WTC11 (cell line): ENCODE measurements at regions not wholly inside any gene's neighbourhood (a gene's known extent, or its start where the extent isn't known, plus 50 kb on each side); places are given as distances from the start of the nearest gene placed in this dataset.

Source experiments
- ATF3 ChIP-seq: sonication (generic); formaldehyde crosslinking; conservative IDR thresholded peaks from 2 replicates; pipeline ENCODE4 v1.8.1; 2022; ENCODE audit warnings: mild to moderate bottlenecking, missing genetic modification reagents
- ATF6 ChIP-seq: sonication (generic); formaldehyde crosslinking; IDR thresholded peaks from 2 replicates; pipeline ENCODE4 v1.8.1; 2023; ENCODE audit warnings: mild to moderate bottlenecking, missing genetic modification reagents
- CTCF ChIP-seq: fragments of 200-600 bp; IDR thresholded peaks from 2 replicates; pipeline ENCODE4 v1.8.0; 2022; ENCODE audit warnings: antibody characterized with exemption
- FOXP1 ChIP-seq: sonication (generic); formaldehyde crosslinking; IDR thresholded peaks from 2 replicates; pipeline ENCODE4 v1.8.0; 2022; ENCODE audit warnings: missing genetic modification reagents, mild to moderate bottlenecking, moderate library complexity, borderline replicate concordance
- JUN ChIP-seq: sonication (generic); formaldehyde crosslinking; IDR thresholded peaks from 2 replicates; pipeline ENCODE4 v1.8.0; 2023; ENCODE audit warnings: mild to moderate bottlenecking, missing genetic modification reagents
- NR2C2 ChIP-seq: sonication (generic); formaldehyde crosslinking; IDR thresholded peaks from 2 replicates; pipeline ENCODE4 v1.8.0; 2022; ENCODE audit warnings: mild to moderate bottlenecking, missing genetic modification reagents
- ZNF138 ChIP-seq: sonication (generic); formaldehyde crosslinking; conservative IDR thresholded peaks from 2 replicates; pipeline ENCODE4 v1.8.1; 2022; ENCODE audit warnings: mild to moderate bottlenecking, moderate library complexity, missing genetic modification reagents
- TF ChIP-seq, protein P1 (sequence below): sonication (generic); formaldehyde crosslinking; IDR thresholded peaks from 2 replicates; pipeline ENCODE4 v1.8.0; 2023; ENCODE audit warnings: missing genetic modification reagents

DNA sequence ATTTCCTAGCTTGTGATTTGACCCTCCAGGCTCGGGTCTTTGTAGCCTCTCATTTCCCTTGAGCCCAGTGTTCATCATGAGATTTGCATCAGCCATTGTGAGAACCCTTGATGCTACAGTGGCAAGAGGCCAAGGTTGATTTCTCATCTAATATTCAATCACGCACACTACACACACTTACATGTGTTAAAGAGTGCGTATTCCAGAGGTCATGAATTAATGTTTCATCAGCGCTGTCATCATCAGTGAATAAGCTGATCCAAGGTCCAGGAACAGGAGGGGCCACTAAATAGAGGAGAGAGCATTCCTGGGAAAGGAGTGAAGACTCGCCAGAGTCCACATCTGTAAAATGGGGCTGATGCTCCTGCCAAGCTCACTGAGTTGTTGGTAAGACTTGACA lies 276.1 kb upstream of the SIX2 start:
- no peak for TF ChIP-seq CTCF
- TF ChIP-seq JUN (CRISPR knock-in tag) = no peak
- TF ChIP-seq NR2C2 (CRISPR knock-in tag) = no peak
- TF ChIP-seq, protein P1, sequence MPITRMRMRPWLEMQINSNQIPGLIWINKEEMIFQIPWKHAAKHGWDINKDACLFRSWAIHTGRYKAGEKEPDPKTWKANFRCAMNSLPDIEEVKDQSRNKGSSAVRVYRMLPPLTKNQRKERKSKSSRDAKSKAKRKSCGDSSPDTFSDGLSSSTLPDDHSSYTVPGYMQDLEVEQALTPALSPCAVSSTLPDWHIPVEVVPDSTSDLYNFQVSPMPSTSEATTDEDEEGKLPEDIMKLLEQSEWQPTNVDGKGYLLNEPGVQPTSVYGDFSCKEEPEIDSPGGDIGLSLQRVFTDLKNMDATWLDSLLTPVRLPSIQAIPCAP (CRISPR knock-in tag) = no peak
- TF ChIP-seq ATF3 (CRISPR knock-in tag) = no peak
- no peak for TF ChIP-seq ATF6 (CRISPR knock-in tag)
- no peak for TF ChIP-seq ZNF138 (CRISPR knock-in tag)
- no peak for TF ChIP-seq FOXP1 (CRISPR knock-in tag)
